HG03060 (cell line): ENCODE measurements at regions not wholly inside any gene's neighbourhood (a gene's known extent, or its start where the extent isn't known, plus 50 kb on each side); places are given as distances from the start of the nearest gene placed in this dataset.

ENCODE experiments used
- ATAC-seq: cut with Tn5 transposase; IDR thresholded peaks from one replicate; pipeline ENCODE4 v1.9.1; 2021; ENCODE audit warnings: low read depth, moderate number of reproducible peaks; ENCODE audit not compliant: unreplicated experiment

- ATAC-seq = no peak
Measured at GRCh38 chr3:26345613-26346012, 277.0 kb upstream of the LRRC3B start.

DNA sequence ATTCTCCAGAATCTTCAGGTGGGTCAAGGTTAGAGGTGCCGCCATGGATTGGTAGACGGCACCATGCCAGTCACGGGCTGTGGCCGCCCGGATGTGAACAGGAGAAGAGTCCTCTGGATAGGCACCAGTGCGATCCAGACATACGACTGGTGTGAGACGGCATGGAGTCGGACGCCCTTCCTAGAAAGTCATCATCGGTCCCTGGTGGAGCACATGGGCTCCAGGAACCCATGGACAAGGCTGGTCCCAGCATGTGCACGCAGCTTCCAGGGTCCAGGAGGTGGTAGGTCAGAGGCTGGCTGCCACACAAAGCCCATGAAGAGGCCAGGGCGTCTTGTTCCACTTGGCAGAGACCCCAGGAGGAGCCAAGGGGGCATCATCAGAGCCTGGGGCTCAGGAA is 276.1 kb upstream of the LRRC3B start:
- no peak for ATAC-seq

GRCh38 chr3:26347150-26347549 is 275.4 kb upstream of the LRRC3B start:
- no peak for ATAC-seq

DNA sequence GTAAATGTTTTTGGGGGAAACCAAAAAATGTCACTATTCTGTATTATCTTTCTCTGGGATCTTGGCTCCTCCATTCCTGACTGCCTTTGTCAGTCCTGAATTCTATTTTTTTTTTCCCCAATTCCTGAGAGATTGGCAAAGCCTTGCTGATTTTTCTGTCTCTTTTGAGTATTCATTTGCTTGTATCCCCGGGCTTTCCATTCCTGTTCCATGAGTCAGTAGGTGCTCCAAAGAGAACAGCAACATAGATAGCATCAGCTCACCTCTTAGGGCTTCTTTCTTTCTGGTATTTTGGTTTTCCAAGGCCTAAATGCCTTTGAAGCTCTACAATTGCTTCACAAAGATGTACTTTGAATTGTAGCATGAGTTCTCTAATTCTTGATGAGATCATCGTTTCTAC is 271.7 kb upstream of the LRRC3B start:
- no peak for ATAC-seq

DNA sequence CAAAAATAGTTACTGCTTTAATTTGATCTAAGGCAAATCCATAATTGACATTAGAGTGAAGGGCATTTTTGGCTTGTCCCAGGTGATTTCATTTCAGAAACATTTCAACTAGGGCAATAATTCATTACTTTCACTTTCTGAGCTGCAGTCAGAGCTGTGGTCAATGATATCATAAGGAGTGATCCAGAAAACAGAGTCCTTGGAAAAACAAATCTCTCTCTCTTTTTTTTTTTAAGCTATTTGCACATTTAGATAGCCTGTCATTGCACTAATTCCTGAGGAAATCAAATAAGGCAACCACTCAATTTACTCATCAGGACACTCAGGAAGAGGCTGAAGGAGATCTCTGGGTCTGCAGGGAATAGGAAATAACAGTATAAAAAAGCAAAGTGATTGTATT is 269.5 kb upstream of the LRRC3B start:
- no peak for ATAC-seq

DNA sequence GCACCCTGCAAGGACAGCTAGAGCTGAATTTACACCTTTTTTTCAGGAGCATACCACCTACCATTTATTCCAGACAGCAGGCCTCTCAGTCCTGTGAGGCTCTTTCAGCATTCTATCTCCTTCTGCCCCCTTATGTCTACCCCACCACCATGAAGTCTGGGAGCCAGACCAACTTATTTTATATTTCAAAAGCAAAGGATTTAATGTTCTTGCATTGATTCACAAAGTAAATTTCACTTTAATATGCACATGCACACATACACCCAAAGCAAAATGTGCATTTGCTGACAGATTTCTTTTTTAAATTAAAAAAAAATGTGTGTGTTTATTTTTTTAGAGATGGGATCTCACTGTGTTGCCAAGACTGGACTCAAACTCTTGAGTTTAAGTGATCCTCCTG is 264.2 kb upstream of the LRRC3B start:
- ATAC-seq = no peak

DNA sequence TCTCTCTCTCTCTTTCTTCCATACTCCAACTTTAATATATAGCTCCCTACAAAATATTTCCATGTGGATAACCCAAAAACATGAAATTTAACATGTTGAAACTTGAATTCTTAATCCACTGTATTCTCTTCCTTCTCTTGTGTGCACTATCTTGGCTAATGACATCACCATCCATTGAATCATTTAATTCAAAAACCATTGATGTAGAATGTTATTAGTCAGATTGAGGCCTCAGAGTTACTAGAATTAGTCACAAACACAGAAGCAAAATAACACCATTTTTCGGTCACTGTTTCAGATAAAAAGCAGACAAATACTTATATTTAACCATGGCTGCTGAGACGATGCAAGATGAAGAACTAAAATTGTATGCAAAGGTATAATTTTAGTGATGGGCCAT is 256.9 kb upstream of the LRRC3B start:
- no peak for ATAC-seq

GRCh38 chr3:26368312-26368711 is 254.3 kb upstream of the LRRC3B start:
- no peak for ATAC-seq

DNA sequence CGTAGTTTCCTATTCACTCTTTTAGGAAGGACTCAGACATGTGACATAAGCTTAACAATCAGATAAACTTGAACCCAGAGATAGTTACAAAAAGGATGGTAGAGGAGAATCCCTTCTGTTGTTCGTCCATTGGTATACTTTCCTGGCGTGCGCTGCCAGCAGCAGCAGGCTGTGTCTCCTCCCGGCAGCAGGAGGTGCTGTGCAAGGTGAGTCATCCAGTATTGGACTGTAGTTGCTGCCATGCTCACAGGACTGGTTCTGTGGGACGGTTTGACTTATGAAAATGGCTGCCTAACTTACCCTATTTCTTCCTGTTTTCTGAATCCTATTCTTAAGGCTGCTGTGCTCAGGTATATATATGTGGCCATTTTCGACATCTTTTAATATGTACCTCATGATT is 253.4 kb upstream of the LRRC3B start:
- ATAC-seq = no peak

GRCh38 chr3:26375843-26376530 is 246.6 kb upstream of the LRRC3B start:
- no peak for ATAC-seq

DNA sequence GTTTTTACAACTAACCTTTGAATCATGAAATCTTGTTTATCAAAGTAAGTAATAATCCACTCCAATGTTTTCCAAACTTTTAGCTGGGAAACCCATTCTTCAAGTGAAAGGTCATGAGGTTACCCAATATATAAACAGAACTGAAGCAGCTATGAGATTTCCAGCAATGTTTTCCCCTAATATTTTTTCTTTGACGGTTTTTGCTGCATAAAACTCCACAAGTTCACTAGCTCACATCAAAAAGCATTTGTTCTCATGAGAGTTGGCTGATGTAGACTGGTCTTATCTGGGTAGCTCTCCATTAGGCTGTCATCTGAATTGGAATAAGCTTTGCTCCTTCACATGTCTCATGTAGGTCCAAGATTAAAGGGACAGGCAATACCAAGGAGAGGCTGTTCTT is 241.2 kb upstream of the LRRC3B start:
- no peak for ATAC-seq

DNA sequence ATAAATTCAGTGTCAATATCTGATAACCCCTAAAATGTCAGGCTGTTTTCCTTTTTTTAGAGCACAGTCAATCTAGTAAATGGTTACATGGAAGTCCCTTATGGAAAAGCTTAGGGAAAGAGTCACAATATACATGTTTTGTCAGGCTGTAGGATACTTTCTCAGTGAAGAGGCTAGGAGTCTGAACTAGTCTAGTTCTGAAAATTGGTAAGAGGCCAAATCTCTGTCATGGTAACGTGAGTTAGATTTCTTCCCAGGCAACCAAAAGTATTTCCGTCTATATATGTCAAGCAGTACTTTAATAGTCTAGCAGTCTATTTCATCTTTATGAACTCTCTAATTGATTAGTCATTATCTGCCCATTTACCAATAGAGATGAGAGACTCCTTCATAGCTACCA is 215.9 kb upstream of the LRRC3B start:
- no peak for ATAC-seq

- no peak for ATAC-seq
Measured at GRCh38 chr3:26418553-26418952, 204.0 kb upstream of the LRRC3B start.

DNA sequence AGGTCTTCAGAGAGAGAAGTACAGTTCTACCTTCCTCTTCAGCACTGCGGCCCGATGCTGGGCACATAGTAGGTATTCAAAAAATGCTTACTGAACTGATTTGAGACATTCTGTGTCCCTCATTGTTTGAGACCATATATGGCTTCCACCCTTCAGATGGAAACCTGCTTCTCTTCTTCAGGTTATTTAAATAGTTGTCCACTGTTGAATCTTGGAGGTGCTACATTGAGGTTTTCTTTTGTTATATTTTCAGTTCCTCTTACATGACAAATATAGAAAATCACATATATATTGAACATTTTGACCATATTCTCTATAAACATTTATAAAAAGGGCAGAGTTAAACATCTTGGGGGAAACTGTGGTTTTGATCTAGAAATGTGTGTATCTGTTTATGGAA is 200.2 kb upstream of the LRRC3B start:
- no peak for ATAC-seq

DNA sequence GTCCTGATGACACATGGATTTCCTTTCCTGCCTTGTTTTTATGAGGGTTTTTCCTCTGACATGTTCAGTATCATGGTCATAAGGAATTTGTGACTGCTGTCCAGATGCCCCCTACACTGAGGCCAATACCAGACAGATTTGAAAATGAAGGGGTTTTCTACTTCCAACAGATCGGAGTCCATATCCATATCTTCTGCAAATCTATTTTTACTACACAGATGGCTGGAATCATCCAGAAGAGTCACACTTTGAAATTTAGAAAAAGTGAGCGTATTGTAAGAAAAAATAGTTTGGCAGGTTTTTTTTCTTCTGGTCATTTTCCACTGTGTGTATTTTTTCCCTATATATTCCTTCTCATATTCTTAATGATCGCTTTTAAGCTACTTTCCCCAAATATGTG is 197.5 kb upstream of the LRRC3B start:
- ATAC-seq = no peak

DNA sequence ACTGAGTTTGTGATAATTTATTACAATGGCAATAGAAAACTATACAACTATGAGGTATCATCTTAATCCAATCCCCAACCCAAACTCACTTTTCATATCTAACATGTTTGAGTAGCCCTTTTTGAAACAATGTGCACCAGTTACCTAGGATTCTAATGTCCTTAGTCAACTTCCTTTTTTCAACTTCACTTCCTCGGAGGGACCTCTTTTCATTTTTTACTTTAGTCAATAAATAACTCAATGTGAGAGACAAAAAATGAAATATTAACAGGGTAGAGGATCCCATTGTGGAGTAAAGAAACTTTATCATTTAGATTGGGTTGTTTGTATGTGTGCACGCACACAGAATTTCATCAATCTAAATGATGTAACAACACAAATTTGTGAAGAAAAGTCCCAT is 193.6 kb upstream of the LRRC3B start:
- no peak for ATAC-seq

- ATAC-seq = no peak
Measured at GRCh38 chr3:26437678-26438077, 184.9 kb upstream of the LRRC3B start.

- ATAC-seq = no peak
Measured at GRCh38 chr3:26438325-26438940, 184.1 kb upstream of the LRRC3B start.

DNA sequence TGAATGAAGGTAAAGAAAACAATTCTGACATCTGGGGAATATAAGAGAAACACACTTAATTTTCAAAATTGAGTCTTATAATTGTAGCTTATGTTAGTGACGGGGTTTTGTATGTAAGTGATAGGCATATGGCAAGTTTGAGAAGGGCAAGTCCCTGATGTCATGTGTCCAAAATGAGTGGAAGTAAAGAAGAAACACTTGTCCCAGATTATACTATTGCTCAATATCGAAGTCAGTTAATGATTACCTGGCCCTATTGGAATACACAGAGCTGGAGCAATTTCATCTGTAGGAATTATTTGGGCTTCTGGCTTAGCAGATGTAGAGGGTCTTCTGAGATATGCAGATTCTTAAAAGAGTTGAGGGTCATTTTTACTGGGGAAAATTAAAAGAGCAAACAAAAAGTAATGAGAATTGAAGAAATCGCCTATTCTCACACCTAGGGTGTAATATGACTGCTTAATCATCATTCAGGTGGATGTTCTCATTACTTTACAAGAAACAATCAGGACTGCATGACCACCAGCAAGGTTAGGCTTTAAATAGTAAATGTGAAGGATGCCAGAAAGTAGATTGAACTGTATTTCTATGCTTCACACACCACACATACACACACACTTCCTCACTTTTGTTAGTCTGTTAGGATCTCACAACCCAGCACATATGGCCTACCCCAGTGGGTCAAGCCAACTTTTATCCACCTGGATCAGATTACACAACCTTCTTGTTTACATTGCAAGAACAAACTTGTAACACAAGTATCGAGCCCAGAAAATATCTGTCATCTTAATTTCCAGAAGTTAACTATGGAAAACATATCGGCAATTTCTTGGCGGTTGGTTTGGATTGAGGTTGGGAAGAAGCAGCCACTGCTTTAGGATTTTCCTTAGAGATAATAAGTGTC is 183.3 kb upstream of the LRRC3B start:
- ATAC-seq = no peak

- ATAC-seq = no peak
Measured at GRCh38 chr3:26449996-26450395, 172.6 kb upstream of the LRRC3B start.

- no peak for ATAC-seq
Measured at GRCh38 chr3:26452363-26452762, 170.2 kb upstream of the LRRC3B start.

- no peak for ATAC-seq
Measured at GRCh38 chr3:26460985-26461384, 161.6 kb upstream of the LRRC3B start.
